ENCODE measurements at regions not wholly inside any gene's neighbourhood (a gene's known extent, or its start where the extent isn't known, plus 50 kb on each side); places are given as distances from the start of the nearest gene placed in this dataset.

DNA sequence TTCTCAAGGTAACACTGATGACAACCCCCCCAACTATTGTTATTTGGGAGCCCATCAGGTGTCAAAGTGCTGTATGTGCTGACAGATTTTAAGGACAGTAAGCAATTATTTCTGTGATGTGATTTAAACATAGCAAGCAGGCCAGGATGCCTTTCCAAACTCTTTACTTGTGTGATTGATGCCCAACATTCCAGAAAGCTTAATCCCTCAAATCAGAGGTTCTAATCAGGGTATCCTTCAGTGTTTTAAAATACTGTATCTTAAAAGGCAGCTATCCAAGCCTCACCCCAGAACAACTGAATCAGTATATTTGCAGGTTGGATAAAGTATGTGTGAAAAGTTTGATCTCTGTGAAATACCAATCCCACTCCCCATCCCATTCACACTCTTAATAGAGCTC, 119.7 kb downstream of the GASK1B start:
- TF ChIP-seq, protein P1, sequence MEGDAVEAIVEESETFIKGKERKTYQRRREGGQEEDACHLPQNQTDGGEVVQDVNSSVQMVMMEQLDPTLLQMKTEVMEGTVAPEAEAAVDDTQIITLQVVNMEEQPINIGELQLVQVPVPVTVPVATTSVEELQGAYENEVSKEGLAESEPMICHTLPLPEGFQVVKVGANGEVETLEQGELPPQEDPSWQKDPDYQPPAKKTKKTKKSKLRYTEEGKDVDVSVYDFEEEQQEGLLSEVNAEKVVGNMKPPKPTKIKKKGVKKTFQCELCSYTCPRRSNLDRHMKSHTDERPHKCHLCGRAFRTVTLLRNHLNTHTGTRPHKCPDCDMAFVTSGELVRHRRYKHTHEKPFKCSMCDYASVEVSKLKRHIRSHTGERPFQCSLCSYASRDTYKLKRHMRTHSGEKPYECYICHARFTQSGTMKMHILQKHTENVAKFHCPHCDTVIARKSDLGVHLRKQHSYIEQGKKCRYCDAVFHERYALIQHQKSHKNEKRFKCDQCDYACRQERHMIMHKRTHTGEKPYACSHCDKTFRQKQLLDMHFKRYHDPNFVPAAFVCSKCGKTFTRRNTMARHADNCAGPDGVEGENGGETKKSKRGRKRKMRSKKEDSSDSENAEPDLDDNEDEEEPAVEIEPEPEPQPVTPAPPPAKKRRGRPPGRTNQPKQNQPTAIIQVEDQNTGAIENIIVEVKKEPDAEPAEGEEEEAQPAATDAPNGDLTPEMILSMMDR (IDR thresholded peaks at IDR 0.05) = no peak
- no peak for TF ChIP-seq POLR2A (IDR thresholded peaks at IDR 0.05)
